Stimulated activated CD8-positive, alpha-beta memory T cell treated with anti-CD3 and anti-CD28 coated beads, Interleukin-7, amount 100 ng/mL, for 1 hour (primary cell): ENCODE measurements at regions not wholly inside any gene's neighbourhood (a gene's known extent, or its start where the extent isn't known, plus 50 kb on each side); places are given as distances from the start of the nearest gene placed in this dataset.
"Not testable (repeated sequence)": the region's sequence is repeated elsewhere in the genome, so short reads cannot be mapped to it uniquely, and the experiment has no call there.

Experiments
- DNase-seq, 2 donors: peaks; one replicate each; pipeline ENCODE4 v3.0.0-alpha.2; 2020; ENCODE audit warnings: low read depth in 2 of 2

GRCh38 chr1:146411923-146412322 lies 183.1 kb upstream of the NOTCH2NLA start:
- DNase-seq = not testable (repeated sequence)

- not testable (repeated sequence) for DNase-seq
Observed at GRCh38 chr1:146409817-146410441, 181.1 kb upstream of the NOTCH2NLA start.

GRCh38 chr1:146409116-146409801 lies 180.4 kb upstream of the NOTCH2NLA start:
- DNase-seq = not testable (repeated sequence)

- DNase-seq = not testable (repeated sequence)
Observed at GRCh38 chr1:146401281-146401825, 172.5 kb upstream of the NOTCH2NLA start.

GRCh38 chr1:146400173-146401121 lies 171.6 kb upstream of the NOTCH2NLA start:
- DNase-seq = not testable (repeated sequence)

GRCh38 chr1:146399225-146399624 lies 170.4 kb upstream of the NOTCH2NLA start:
- DNase-seq = not testable (repeated sequence)

GRCh38 chr1:146396801-146397200 lies 168.0 kb upstream of the NOTCH2NLA start:
- not testable (repeated sequence) for DNase-seq

- DNase-seq = not testable (repeated sequence)
Observed at GRCh38 chr1:146396242-146396641, 167.4 kb upstream of the NOTCH2NLA start.

- DNase-seq = not testable (repeated sequence)
Observed at GRCh38 chr1:146393796-146394195, 165.0 kb upstream of the NOTCH2NLA start.

GRCh38 chr1:146393154-146393553 lies 164.3 kb upstream of the NOTCH2NLA start:
- not testable (repeated sequence) for DNase-seq

- DNase-seq = not testable (repeated sequence)
Observed at GRCh38 chr1:146389178-146389577, 160.4 kb upstream of the NOTCH2NLA start.

- DNase-seq = not testable (repeated sequence)
Observed at GRCh38 chr1:146387750-146388469, 159.1 kb upstream of the NOTCH2NLA start.

GRCh38 chr1:146386851-146387749 lies 158.3 kb upstream of the NOTCH2NLA start:
- DNase-seq = peak in 1 of 2 donors; percentile 11

- not testable (repeated sequence) for DNase-seq
Observed at GRCh38 chr1:146381196-146381595, 152.4 kb upstream of the NOTCH2NLA start.

- DNase-seq = peak; percentile 15 to 35
Observed at GRCh38 chr1:146376708-146377496, 148.1 kb upstream of the NOTCH2NLA start.

GRCh38 chr1:146376309-146376707 lies 147.5 kb upstream of the NOTCH2NLA start:
- peak; percentile 55 to 62 for DNase-seq

GRCh38 chr1:146375108-146375507 lies 146.3 kb upstream of the NOTCH2NLA start:
- not testable (repeated sequence) for DNase-seq

GRCh38 chr1:146369940-146370339 lies 141.1 kb upstream of the NOTCH2NLA start:
- peak; percentile 17 to 19 for DNase-seq

- not testable (repeated sequence) for DNase-seq
Observed at GRCh38 chr1:146355373-146355772, 126.6 kb upstream of the NOTCH2NLA start.
